ENCODE measurements at regions not wholly inside any gene's neighbourhood (a gene's known extent, or its start where the extent isn't known, plus 50 kb on each side); places are given as distances from the start of the nearest gene placed in this dataset.
"Not testable (repeated sequence)": the region's sequence is repeated elsewhere in the genome, so short reads cannot be mapped to it uniquely, and the experiment has no call there.

GRCh38 chr6:163738725-163739407 is 324.3 kb downstream of the QKI start:
- no peaks in the 10 kb centered on the region for H3K9me3 Mint-ChIP-seq (ENCODE audit: low read depth)
- TF ChIP-seq CTCF (IDR thresholded peaks at IDR 0.05), result no peak
- H3K4me1 Mint-ChIP-seq (ENCODE audit: low read depth), result peaks cover 4% of the 10 kb centered on the region
- DNase-seq (ENCODE audit: low spot score), result no peak
- H3K27ac Mint-ChIP-seq (ENCODE audit: unreplicated experiment), result no peak overlapping the region
- no peak overlapping the region for H3K4me3 Mint-ChIP-seq (ENCODE audit: unreplicated experiment)
- H3K36me3 Mint-ChIP-seq (ENCODE audit: low read depth), result no peaks in the 10 kb centered on the region
- no peaks in the 10 kb centered on the region for H3K27me3 Mint-ChIP-seq (ENCODE audit: low read depth)

GRCh38 chr6:163738304-163738703 is 323.8 kb downstream of the QKI start:
- Mint-ChIP-seq H3K4me1 (ENCODE audit: low read depth) (peaks cover 4% of the 10 kb centered on the region), H3K4me3 (ENCODE audit: unreplicated experiment) (no peak overlapping the region), H3K27ac (ENCODE audit: unreplicated experiment) (no peak overlapping the region), H3K9me3 (ENCODE audit: low read depth) (no peaks in the 10 kb centered on the region), H3K27me3 (ENCODE audit: low read depth) (no peaks in the 10 kb centered on the region), H3K36me3 (ENCODE audit: low read depth) (no peaks in the 10 kb centered on the region)
- no peak for DNase-seq (ENCODE audit: low spot score)
- TF ChIP-seq CTCF (IDR thresholded peaks at IDR 0.05), result no peak

- DNase-seq (ENCODE audit: low spot score), result no peak
- H3K27me3 Mint-ChIP-seq (ENCODE audit: low read depth), result no peaks in the 10 kb centered on the region
- no peak for TF ChIP-seq CTCF (IDR thresholded peaks at IDR 0.05)
- no peaks in the 10 kb centered on the region for H3K36me3 Mint-ChIP-seq (ENCODE audit: low read depth)
- H3K27ac Mint-ChIP-seq (ENCODE audit: unreplicated experiment), result no peak overlapping the region
- no peak overlapping the region for H3K4me3 Mint-ChIP-seq (ENCODE audit: unreplicated experiment)
- H3K9me3 Mint-ChIP-seq (ENCODE audit: low read depth), result no peaks in the 10 kb centered on the region
- peaks cover 4% of the 10 kb centered on the region for H3K4me1 Mint-ChIP-seq (ENCODE audit: low read depth)
Measured at GRCh38 chr6:163735076-163735475, 320.6 kb downstream of the QKI start.

GRCh38 chr6:163733061-163733460 is 318.5 kb downstream of the QKI start:
- no peaks in the 10 kb centered on the region for H3K27me3 Mint-ChIP-seq (ENCODE audit: low read depth)
- H3K4me1 Mint-ChIP-seq (ENCODE audit: low read depth), result no peaks in the 10 kb centered on the region
- no peak overlapping the region for H3K27ac Mint-ChIP-seq (ENCODE audit: unreplicated experiment)
- no peak for DNase-seq (ENCODE audit: low spot score)
- TF ChIP-seq CTCF (IDR thresholded peaks at IDR 0.05), result no peak
- no peaks in the 10 kb centered on the region for H3K36me3 Mint-ChIP-seq (ENCODE audit: low read depth)
- no peaks in the 10 kb centered on the region for H3K9me3 Mint-ChIP-seq (ENCODE audit: low read depth)
- no peak overlapping the region for H3K4me3 Mint-ChIP-seq (ENCODE audit: unreplicated experiment)

DNA sequence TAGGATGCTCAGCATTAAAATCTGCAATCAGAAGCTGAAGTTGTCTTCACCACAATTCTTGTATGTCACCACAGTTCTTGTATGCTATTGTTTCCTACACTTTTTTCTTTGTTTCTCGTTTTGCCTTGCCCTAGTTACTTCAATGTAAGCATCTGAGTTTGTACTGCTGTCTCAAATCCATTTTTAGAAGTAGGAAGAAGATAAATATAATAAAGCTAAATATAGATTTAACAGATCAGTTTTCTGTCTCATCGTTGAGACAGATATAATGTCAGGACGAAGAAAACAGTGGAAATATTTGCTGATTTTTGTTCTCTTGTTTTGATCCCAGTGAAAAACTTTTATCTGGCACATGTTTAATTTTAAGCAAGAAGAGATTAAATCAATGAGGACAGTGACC is 318.0 kb downstream of the QKI start:
- no peaks in the 10 kb centered on the region for H3K9me3 Mint-ChIP-seq (ENCODE audit: low read depth)
- no peak for TF ChIP-seq CTCF (IDR thresholded peaks at IDR 0.05)
- H3K4me3 Mint-ChIP-seq (ENCODE audit: unreplicated experiment), result no peak overlapping the region
- no peaks in the 10 kb centered on the region for H3K36me3 Mint-ChIP-seq (ENCODE audit: low read depth)
- no peak for DNase-seq (ENCODE audit: low spot score)
- no peaks in the 10 kb centered on the region for H3K4me1 Mint-ChIP-seq (ENCODE audit: low read depth)
- no peaks in the 10 kb centered on the region for H3K27me3 Mint-ChIP-seq (ENCODE audit: low read depth)
- H3K27ac Mint-ChIP-seq (ENCODE audit: unreplicated experiment), result no peak overlapping the region

DNA sequence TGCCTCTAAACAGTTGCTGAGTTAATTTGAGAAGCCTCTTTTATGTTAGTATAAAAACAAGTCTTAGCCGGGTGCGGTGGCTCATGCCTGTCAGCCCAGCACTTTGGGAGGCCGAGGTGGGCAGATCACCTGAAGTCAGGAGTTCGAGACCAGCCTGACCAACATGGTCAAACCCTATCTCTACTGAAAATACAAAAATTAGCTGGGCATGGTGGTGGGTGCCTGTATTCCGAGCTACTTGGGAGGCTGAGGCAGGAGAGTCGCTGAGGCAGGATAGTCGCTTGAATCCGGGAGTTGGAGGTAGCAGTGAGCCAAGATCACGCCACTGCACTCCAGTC is 317.5 kb downstream of the QKI start:
- H3K9me3 Mint-ChIP-seq (ENCODE audit: low read depth); H3K36me3 Mint-ChIP-seq (ENCODE audit: low read depth); H3K27ac Mint-ChIP-seq (ENCODE audit: unreplicated experiment); H3K4me1 Mint-ChIP-seq (ENCODE audit: low read depth); DNase-seq (ENCODE audit: low spot score); H3K27me3 Mint-ChIP-seq (ENCODE audit: low read depth); H3K4me3 Mint-ChIP-seq (ENCODE audit: unreplicated experiment): not testable (repeated sequence)
